HG03571 (cell line): ENCODE measurements at regions not wholly inside any gene's neighbourhood (a gene's known extent, or its start where the extent isn't known, plus 50 kb on each side); places are given as distances from the start of the nearest gene placed in this dataset.

Experiments used
- ATAC-seq: cut with Tn5 transposase; IDR thresholded peaks from one replicate; pipeline ENCODE4 v1.9.1; 2021; ENCODE audit not compliant: unreplicated experiment

DNA sequence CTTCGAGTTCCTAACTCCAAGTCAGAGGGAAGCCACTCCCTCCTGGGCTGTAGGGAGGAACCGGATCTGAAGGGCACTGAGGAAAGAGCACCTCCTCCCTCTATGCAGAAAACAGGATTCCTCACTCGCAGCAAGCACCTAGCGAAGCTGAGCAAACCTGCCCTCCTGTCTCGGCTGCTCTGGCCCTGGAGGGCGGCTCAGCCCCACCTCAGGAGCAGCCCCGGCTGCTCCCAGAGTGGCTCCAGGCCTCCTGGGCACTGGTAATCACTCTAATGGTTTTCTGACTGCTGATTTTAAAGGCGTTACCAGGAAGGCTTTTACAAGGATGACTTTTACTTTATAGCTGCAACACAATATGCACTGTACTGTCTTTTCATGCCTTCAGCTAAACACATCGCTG is 312.5 kb downstream of the TEX29 start:
- no peak for ATAC-seq

DNA sequence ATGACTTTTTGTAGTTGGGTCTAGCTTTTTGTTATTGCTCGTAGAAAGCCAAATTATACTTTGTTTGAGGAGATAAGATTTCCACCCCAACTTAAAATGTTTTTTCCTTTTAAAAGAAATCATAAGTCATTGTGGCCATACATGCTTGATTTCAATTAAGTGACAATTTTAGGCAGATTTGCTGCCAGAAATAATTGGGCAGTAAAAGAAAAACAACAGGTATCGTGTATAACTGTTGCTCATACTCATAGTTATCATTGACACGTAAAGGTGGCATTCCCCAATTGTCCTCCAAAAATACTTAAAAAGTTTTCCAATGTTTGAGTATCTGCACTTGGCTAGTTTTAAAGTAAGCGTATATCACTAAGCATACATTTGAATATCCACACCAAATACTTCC is 313.0 kb downstream of the TEX29 start:
- no peak for ATAC-seq

DNA sequence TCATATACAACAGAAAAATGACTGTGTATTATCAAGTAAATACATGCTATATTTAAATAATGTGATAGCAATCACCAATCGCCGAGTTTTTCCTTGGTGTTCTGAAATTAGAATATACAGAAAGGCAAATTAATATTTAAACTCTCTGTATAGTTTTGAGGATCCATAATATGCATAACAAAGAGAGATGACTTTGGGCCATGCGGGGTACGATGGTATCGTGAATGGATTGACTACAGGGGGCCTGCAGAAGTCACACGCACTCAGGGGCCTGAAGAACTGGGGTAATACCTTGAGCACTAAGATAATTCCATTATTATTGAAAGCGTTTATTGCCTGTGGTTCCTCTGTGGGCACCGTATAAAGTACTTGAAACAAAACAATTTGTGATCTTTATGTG is 314.0 kb downstream of the TEX29 start:
- no peak for ATAC-seq

DNA sequence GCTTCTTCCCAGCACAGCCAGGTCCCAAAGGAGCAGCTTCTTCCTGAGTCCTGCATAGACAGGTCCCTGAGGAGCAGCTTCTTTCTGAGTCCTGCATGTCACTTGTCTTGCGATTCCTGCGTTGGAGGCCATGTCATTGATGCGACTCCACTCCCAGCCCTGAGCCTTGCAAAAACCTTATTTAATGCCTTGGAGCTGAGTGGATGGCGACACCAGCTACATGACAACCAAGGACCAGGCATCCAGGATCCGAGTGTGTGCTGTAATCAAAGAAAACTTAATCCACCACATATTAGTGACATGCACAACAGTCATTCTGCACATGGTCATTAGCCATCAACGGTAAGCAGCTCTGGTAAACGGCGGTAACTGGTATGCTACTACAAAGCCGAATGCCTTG is 315.8 kb downstream of the TEX29 start:
- ATAC-seq: no peak

DNA sequence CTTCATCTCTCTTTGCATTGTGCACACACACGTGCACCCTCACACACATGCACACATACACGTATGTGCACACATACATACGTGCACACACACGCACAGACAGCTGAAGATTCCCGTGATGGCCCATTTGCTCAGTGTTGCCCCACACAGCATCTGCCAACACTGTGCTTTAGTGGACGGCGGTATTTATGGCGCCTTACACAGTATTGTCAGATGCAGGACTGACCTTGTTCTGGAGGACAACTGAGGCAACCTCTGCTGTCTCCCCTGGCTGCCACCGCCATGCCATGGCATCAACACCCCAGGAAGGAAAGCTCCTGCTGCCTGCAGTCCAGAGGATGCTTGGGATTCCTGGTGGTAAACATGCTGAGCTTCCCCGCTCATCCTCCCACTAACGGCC is 316.4 kb downstream of the TEX29 start:
- ATAC-seq: no peak

DNA sequence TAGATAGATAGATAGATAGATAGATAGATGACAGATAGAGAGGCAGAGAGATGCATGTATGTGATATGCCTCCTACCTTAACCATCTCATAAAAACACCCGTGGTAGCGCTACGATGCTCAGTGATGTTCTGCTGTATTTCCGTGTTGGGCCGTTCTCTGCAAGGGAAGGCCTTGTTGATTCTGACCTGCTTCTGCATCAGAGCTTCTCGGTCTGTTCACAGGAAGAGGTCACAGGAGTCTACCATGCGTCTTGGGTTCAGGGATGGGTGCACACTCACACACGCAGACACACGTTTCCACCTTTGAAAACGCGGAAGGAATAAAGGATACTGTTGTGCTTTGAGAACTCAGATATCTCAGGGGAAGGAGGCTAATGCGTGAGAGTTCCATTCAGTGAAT is 316.9 kb downstream of the TEX29 start:
- ATAC-seq: no peak

DNA sequence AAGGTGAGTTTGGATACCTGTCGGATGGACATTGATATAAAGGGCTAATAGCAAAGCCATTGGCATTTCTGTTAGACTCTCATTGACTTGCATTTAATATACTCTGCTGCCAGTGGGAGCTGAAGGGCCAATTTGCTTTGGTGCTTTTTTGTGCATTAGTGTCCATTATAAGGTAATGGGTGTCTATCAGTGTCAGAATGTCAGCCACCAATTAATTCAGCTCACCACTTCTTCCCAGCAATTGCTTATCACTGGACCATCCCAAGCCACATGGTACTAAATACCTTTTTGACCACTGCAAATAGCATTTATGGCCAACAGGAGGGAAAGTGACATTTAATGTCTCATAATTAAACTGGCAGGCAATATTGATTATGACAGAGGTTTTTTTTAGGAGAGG is 317.8 kb downstream of the TEX29 start:
- no peak for ATAC-seq

DNA sequence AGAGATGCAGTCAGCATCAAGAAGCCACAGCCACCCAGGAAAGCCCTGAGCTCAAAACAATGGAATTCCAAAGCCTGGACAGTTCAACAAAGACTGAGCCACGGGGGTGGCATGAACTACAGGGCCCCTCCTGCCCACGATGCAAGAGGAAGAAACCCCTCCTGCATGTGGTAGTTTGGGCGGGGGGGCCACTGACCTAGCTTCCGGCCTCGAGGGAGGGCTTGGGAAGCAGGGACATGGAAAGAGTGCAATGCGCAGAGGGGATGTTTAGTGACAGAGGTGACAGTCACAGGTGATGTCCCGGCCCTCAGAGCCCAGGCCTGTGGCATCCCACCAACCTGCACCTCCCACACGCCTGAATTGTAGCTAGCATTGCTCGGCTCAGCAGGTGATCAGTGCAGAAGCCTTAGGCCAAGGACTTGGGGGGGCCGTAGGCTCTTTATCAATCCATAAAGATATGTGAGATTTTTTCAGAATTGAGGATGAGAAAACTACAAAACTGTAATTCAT is 318.8 kb downstream of the TEX29 start:
- ATAC-seq: no peak

DNA sequence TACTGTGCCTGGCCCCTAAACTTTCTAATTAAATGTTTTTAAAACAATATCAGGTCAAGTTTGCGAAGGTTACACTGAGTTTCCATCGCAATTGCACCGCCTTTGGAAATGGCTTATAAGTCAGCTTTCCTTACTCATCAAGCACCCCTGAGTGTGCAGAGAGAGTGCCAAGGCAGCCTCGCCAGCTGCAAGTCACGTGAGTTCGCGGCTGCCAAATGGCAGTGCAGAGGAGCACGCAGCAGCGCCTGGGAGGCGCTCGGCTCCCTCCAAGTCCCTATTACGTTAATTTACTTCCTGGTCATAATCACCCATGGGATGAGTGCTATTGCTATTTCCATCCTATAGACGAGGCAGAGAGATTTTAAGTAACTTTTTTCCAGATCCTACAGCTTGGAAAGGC is 319.6 kb downstream of the TEX29 start:
- ATAC-seq: no peak

DNA sequence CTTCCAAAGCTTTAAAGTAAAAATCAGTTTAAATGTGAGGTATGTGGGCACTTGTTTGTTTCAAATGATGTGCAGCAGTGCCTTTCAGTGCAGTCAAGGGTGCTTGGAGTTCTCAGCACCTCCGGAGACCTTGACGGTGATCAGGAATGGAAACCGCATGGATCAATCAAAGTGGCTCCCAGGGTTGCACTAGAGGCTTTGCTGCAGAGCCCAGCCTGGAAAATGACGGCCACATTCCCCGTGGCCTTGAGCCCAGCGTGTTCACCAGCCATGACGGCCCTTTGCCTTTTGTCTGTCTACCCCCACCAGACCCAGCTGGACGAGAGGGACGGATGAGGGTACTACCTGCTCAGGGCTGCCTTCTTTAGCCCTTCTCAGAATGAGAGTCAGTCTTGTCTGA is 320.0 kb downstream of the TEX29 start:
- ATAC-seq: no peak

DNA sequence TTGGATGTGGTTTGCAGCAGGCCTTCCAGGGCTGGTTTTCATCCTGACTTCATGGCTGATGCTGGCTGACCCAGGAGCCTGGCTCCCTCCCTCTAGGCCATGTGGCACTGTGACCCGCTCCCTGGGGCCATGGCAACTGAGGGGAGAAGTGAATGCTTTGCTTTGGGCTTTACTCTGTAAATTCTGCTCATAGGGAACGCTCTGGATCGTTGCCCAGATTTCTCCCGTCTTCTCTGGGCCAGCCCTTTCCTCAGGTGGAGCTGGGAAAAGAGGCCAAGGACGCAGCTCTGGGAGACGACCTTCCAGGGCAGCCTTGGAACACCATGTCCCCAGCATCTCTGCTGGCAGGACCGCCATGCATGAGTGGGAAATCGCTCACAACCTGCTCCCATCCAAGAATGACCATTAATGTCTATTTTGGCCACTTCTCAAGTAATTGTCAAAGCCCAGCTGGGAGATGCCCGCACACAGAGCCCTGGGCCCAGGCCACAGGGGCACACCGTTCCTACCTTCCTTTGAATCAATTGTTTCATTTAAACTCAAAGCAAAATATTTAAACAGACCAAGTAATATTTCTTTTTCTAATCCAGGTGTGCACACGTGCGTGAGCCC is 321.8 kb downstream of the TEX29 start:
- no peak for ATAC-seq

DNA sequence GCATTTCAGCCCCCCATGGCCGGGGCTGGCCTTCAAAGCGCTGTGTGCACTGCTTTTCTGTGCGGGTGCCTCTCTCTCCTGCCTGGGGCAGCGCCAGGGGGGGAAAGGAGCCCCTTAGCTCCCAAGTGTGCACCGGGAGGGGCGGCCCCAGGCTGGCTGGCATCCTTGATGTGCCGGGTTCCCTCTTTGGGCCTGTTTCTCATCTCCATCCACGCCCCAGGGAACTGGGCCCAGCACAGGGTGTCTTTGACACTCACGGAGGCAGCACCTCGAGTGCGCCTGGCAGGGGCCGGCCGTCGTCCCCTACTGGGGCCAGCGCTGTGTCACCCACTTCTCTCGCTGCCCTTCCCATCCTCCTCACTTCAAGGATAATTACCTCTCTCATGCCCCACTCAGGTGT is 324.3 kb downstream of the TEX29 start:
- no peak for ATAC-seq

DNA sequence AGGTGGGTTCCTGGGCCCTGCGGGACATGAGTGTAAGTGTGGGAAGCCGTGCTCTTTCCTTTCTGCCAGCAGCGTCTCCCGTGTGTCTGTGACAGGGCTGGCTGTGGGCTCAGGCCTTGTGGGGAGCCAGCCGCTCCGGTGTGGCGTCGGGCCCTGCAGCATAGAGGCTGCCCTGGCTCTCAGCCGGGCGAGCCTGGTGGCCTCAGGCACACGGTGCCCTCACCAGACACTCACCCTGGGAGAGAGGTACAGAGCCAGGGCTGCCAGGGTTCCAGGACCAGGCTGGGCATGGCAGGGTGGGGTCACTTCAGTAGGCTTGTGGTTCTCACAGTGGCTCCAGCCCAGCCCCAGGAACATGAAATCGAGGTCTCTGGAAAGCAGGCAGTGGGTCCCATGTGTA is 324.8 kb downstream of the TEX29 start:
- ATAC-seq: no peak

DNA sequence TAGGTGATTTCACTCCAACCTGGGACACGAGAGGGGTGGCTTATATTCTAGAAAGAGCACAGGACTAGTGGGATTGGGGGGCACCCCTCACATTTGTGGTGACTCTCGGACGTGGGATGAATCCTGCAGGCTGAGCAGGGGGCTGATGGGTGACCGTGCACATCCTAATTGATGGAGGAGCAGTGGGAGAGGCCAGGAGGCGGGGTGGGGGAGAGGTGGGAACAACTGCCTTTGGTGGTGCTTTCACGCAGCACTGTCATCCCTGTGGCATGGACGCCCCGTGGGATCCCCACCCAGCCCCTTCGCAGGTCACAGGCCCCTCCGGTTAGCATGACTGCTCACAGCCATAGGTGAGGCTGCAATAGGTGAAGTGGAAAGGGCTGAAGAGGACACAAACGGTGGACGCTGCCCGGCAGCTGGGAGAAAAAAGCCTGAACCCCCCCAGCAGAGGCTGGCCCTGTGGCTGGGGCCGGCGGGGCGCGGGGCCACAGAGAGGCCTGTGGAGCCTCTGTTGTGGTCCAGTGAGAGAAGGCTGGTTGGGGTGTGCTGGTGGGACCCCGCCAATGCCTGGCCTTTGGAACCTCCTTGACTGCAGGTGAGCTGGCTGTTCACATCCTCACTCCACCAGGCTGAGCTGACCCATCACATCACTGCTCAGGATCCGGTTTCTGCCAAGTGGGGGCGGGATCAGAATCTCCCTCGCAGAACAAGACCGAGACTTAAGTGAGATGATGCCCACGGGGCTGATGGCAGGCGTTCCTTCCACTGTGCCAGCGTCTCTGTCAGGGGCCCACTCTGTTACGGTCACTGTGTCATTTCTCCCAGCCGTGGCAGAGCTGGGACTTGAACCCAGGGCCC is 325.4 kb downstream of the TEX29 start:
- no peak for ATAC-seq

DNA sequence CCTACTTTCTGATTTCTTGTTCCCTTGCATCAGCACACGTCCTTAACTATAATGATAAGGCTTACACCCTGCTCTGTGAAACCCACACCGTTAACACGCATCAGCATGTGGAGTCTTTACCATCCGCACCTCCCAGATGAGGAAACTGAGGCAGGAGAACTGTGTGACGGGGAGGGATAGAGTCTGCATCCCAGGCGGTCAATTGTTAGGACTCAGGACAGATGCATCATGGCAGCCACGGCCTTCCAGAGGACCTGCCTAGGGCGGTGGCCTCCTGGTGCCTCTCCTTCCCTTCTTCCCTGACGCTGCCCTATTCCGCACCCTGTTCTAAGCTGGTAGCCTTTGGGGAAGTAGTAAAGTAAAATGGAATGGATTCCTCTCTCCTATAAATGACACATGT is 326.0 kb downstream of the TEX29 start:
- no peak for ATAC-seq

DNA sequence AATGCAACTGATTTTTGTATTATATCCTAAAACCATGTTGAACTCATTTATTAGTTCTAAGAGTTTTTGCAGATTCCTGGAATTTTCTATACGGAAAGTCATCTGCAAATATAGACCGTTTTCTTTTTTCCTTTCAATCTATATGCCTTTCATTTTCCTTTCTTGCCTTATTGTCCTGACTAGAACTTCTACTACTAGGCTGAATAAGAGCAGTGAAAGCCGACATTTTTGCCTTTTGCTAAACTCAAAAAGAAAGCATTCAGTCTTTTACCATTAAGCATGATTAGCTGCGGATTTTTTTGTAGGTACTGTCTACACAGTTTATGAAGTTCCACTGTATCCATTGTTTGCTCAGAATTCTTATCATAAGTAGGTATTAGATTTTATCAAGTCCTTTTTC is 328.4 kb downstream of the TEX29 start:
- no peak for ATAC-seq

DNA sequence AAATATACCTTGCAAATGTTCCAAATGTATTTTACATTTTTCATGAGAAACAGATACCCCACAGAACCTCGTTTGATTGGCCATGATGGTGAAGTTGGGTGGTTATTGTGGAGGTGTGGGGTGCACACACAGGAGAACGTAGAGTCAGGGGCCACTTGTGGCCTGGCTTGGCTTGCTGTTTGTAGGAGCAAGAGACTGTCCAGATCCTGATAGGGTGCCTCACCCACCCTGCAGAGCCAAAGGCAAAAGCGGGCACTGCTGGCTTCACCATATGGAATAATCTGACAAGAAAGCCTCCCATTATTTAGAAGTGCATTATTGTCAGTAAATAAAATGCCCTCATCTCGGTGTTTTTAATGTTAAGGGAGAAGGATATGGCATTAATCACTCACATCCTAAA is 330.2 kb downstream of the TEX29 start:
- no peak for ATAC-seq

DNA sequence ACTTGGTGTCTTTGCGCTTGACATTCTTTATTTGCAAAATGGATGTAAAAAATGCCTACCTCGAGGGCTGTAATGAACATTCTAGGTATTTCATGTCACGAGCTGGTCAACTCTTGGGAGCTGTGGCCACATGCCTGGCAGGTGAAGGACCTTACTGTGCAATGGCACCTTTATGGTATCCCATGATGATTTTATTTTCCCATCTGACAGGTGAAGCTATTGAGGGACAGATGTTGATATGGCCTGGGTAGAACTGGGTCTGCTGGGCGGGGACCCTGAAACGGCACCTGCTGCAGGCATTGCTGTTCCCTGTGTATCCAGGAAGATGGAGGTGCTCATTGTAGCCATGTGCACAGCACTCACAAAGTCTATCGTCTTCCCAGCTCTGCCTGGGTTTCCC is 332.2 kb downstream of the TEX29 start:
- ATAC-seq: no peak

DNA sequence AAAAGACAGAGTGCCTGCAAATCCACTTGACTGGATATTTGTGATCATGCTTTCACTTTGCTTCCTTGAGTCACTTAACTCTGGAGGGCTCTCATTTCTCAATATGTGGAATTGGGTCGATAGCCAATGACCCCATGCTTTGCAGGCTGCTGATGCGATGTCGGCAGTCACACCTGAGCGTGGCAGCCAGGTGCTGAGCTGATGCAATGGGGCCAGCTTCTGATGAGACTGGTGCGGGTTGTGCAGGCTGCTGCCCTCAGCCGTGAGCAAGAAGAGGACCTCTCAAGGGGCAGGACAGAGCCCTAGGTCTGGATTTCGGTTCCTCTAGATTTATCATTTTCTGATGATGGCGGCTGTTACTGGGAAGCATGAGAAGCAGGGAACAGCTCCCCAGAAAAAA is 334.1 kb downstream of the TEX29 start:
- ATAC-seq: no peak

DNA sequence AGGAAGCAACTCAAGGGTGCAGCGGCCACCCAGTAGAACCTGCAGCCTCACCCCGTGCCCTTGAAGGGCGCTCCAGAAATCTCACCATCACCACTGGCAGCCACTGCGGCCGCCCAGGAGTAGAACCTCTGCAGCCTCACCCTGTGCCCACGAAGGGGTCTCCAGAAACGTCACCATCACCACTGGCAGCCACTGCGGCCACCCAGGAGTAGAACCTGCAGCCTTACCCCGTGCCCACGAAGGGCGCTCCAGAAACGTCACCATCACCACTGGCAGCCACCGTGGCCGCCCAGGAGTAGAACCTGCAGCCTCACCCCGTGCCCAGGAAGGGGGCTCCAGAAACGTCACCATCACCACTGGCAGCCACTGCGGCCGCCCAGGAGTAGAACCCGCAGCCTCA is 336.0 kb downstream of the TEX29 start:
- no peak for ATAC-seq

DNA sequence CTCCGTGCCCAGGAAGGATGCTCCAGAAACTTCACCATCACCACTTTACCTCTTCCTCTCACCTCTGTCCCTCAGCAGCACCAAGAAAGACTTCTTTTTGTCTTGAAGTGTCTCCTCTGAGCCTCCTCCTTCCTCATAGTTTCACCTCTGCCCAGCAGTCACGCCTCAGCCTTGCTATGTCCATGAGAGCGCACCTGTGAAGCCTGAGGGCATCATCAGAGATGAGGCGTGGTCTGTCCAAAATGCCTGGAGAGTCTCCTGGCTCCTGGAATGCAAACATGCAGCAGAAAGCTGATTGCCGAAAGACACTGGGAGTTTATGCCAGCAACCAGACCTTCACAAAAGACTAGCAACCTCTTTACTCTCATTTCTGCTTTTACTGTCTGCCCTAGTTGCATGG is 336.6 kb downstream of the TEX29 start:
- ATAC-seq: no peak
